K562 (cell line): ENCODE measurements at regions not wholly inside any gene's neighbourhood (a gene's known extent, or its start where the extent isn't known, plus 50 kb on each side); places are given as distances from the start of the nearest gene placed in this dataset.

Experiments used
- ATAC-seq: fragments of 200-7000 bp; cut with Tn5 transposase; 3 replicates; pipeline ENCODE4 v1.9.1; 2020; ENCODE audit warnings: moderate library complexity
- BruUV-seq: library from RNA; stranded (reverse); fragments of 400-500 nt; replicated peaks from 2 replicates; lab custom pipeline; 2021; lab: Mats Ljungman, UMichigan
- CTCF ChIA-PET: fragments of 300-600 bp; formaldehyde crosslinking; extraction: SDS; loops from one replicate; lab custom pipeline; 2021; ENCODE audit warnings: low intra/inter-chr PET ratio; lab: Yijun Ruan, JAX
- POLR2A ChIA-PET: fragments of 300-600, 350-650 bp; sonication (Branson Sonifier 250); formaldehyde crosslinking; extraction: SDS; loops from one replicate; lab custom pipeline; 2021; ENCODE audit warnings: antibody characterized with exemption, inconsistent platforms; lab: Yijun Ruan, JAX
- DNase-seq, 4 experiments: peaks; one replicate each; pipeline versions ENCODE4 v3.0.0 to v3.0.0-alpha.2; 2011 to 2018; ENCODE audit warnings: low spot score in 3 of 4, mixed read lengths in 3 of 4; ENCODE audit errors: extremely low read depth in 1 of 4
- FAIRE-seq: peaks from 2 replicates; lab custom pipeline; 2011; peaks lifted over from hg19 to GRCh38; lab: Jason Lieb, UNC
- H2AFZ ChIP-seq: 2 replicates; pipeline ENCODE4 v1.6.0; 2011; ENCODE audit warnings: low read depth, low read length, control low read depth, inconsistent platforms
- H3K27ac ChIP-seq: fragments of 200-600 bp; 3 replicates; pipeline ENCODE4 v1.8.0; 2011; ENCODE audit warnings: low read depth, mild to moderate bottlenecking, control low read depth, inconsistent platforms, low read length, moderate library complexity, mixed read lengths; ENCODE audit errors: extremely low read depth
- H3K27me3 ChIP-seq, 2 experiments: fragments of 300-600 bp in 1 of 2; 2 replicates in 1 of 2; 3 replicates in 1 of 2; pipeline versions ENCODE4 v1.6.0 to v1.8.0; 2011; ENCODE audit warnings: inconsistent platforms in 2 of 2, low read length in 2 of 2, mild to moderate bottlenecking in 1 of 2, mixed read lengths in 1 of 2, moderate library complexity in 1 of 2; ENCODE audit not compliant: control insufficient read depth in 2 of 2, insufficient read depth in 2 of 2
- H3K36me3 ChIP-seq: fragments of 300-600 bp; 3 replicates; pipeline ENCODE4 v1.8.0; 2011; ENCODE audit warnings: mild to moderate bottlenecking, low read length, inconsistent platforms; ENCODE audit not compliant: control insufficient read depth, insufficient read depth
- H3K4me1 ChIP-seq, 2 experiments: fragments of 200-600 bp in 1 of 2; replicated peaks in 1 of 2; 2 replicates in 1 of 2; 3 replicates in 1 of 2; pipeline versions ENCODE4 v1.5.1 to v1.8.0; 2011; ENCODE audit warnings: inconsistent platforms in 2 of 2, low read length in 2 of 2, mild to moderate bottlenecking in 1 of 2, mixed read lengths in 1 of 2, moderate library complexity in 1 of 2; ENCODE audit not compliant: control insufficient read depth in 2 of 2, insufficient read depth in 2 of 2
- H3K4me2 ChIP-seq: 2 replicates; pipeline ENCODE4 v1.6.1; 2011; ENCODE audit warnings: low read length, control low read depth, inconsistent platforms, mixed read lengths; ENCODE audit not compliant: insufficient read depth
- H3K4me3 ChIP-seq: fragments of 200-600 bp; sonication (generic), shearing (Covaris generic); 2 replicates; pipeline ENCODE4 v1.5.1; 2016; ENCODE audit warnings: control low read depth, inconsistent platforms
- H3K79me2 ChIP-seq: fragments of 200-600 bp; 3 replicates; pipeline ENCODE4 v1.8.0; 2011; ENCODE audit warnings: low read length, inconsistent platforms; ENCODE audit not compliant: control insufficient read depth, insufficient read depth
- H3K9ac ChIP-seq, 2 experiments: 2 replicates each; pipeline versions ENCODE4 v1.6.0 to v1.6.1; 2011; ENCODE audit warnings: low read depth in 2 of 2, low read length in 2 of 2, control low read depth in 1 of 2, inconsistent platforms in 1 of 2, mild to moderate bottlenecking in 1 of 2, mixed read lengths in 1 of 2; ENCODE audit not compliant: insufficient read depth in 1 of 2
- H3K9me1 ChIP-seq: one replicate; pipeline ENCODE4 v1.6.0; 2011; ENCODE audit warnings: inconsistent platforms, mild to moderate bottlenecking, low read length, moderate library complexity; ENCODE audit not compliant: control insufficient read depth, insufficient read depth
- H3K9me3 ChIP-seq: replicated peaks from 2 replicates; pipeline ENCODE4 v1.5.1; 2011; ENCODE audit warnings: low read depth, low read length, inconsistent platforms; ENCODE audit not compliant: control insufficient read depth, insufficient read depth
- H4K20me1 ChIP-seq: replicated peaks from 2 replicates; pipeline ENCODE4 v1.6.1; 2011; ENCODE audit warnings: low read length, inconsistent platforms, mixed read lengths; ENCODE audit not compliant: control insufficient read depth, insufficient read depth
- EHMT2 ChIP-seq: fragments of 450-650 bp; IDR thresholded peaks from 2 replicates; pipeline ENCODE4 v1.6.1; 2018; ENCODE audit warnings: antibody characterized with exemption
- EWSR1 ChIP-seq: fragments of 450-650 bp; IDR thresholded peaks from 2 replicates; pipeline ENCODE4 v1.6.1; 2018; ENCODE audit warnings: borderline replicate concordance, mild to moderate bottlenecking, low read depth, moderate library complexity; ENCODE audit not compliant: partially characterized antibody
- NFIX ChIP-seq: fragments of 250-450 bp; sonication (Bioruptor Pico); IDR thresholded peaks from 2 replicates; pipeline ENCODE4 v1.4.0; 2020; ENCODE audit warnings: low read depth, mild to moderate bottlenecking, moderate library complexity
- NFRKB ChIP-seq: fragments of 450-650 bp; IDR thresholded peaks from 2 replicates; pipeline ENCODE4 v1.6.1; 2016; ENCODE audit warnings: low read depth
- POLR2G ChIP-seq: fragments of 200-400 bp; formaldehyde crosslinking; IDR thresholded peaks from 2 replicates; pipeline ENCODE4 v1.6.1; 2017; ENCODE audit warnings: low read depth, mild to moderate bottlenecking, antibody characterized with exemption, low read length, moderate library complexity
- SETDB1 ChIP-seq: IDR thresholded peaks from one replicate; pipeline ENCODE4 v1.6.1; 2012; ENCODE audit warnings: low read length, control low read depth, inconsistent platforms
- SIN3B ChIP-seq: fragments of 450-650 bp; IDR thresholded peaks from 2 replicates; pipeline ENCODE4 v1.6.1; 2017; ENCODE audit warnings: low read depth, mild to moderate bottlenecking, moderate library complexity
- U2AF1 ChIP-seq: fragments of 200-400 bp; formaldehyde crosslinking; optimal IDR thresholded peaks from 2 replicates; pipeline ENCODE3; 2017; ENCODE audit warnings: mild to moderate bottlenecking, low read depth, low read length, moderate library complexity
- ZBED1 ChIP-seq: IDR thresholded peaks from 2 replicates; pipeline ENCODE4 v1.6.1; 2014
- ZNF584 ChIP-seq: fragments of 200-800 bp; sonication (Bioruptor generic); IDR thresholded peaks from 2 replicates; pipeline ENCODE4 v1.6.1; 2016; ENCODE audit warnings: low read depth, mild to moderate bottlenecking, missing genetic modification characterization, missing compliant biosample characterization
- WGBS: fragments of 100-300 bp; shearing (Covaris generic); methylation state at CpG from one replicate; pipeline ENCODE4 v1.1.6; 2016; ENCODE audit warnings: low coverage, mixed read lengths; ENCODE audit not compliant: insufficient coverage; ENCODE audit errors: missing lambda C conversion rate; 5-methylcytosine and 5-hydroxymethylcytosine counted together
- in situ Hi-C: fragments of 300-500 bp; cut with MboI; formaldehyde crosslinking; loops from 4 replicates; pipeline ENCODE4 v1.15.0; 2018; ENCODE audit warnings: inconsistent platforms, mixed read lengths
- intact Hi-C: fragments of 100-400 bp; cut with micrococcal nuclease; formaldehyde crosslinking; loops from 2 replicates; pipeline ENCODE4 v1.14.2; 2022
- TF ChIP-seq, protein P1 (sequence below): fragments of 450-650 bp; IDR thresholded peaks from 2 replicates; pipeline ENCODE4 v1.7.0; 2016; ENCODE audit warnings: borderline replicate concordance
- TF ChIP-seq, protein P2 (sequence below): fragments of 450-650 bp; formaldehyde crosslinking; IDR thresholded peaks from 2 replicates; pipeline ENCODE4 v1.4.0; 2020; ENCODE audit warnings: mild to moderate bottlenecking, moderate library complexity
- TF ChIP-seq, protein P3 (sequence below), 2 experiments: fragments of 450-650 bp in 1 of 2; sonication (generic) in 1 of 2; formaldehyde crosslinking; conservative IDR thresholded peaks; 2 replicates each; pipeline versions ENCODE4 v1.4.0 to v1.8.1; 2020 to 2022; ENCODE audit warnings: mild to moderate bottlenecking in 1 of 2, missing genetic modification reagents in 1 of 2
- TF ChIP-seq, protein P4 (sequence below): fragments of 450-650 bp; IDR thresholded peaks from 2 replicates; pipeline ENCODE4 v1.6.1; 2017; ENCODE audit warnings: mild to moderate bottlenecking, moderate library complexity
- TF ChIP-seq, protein P5 (sequence below), 2 experiments: fragments of 450-650 bp in 1 of 2; IDR thresholded peaks; 2 replicates each; pipeline ENCODE4 v1.6.1; 2011 to 2017; ENCODE audit warnings: low read depth in 2 of 2, antibody characterized with exemption in 1 of 2, borderline replicate concordance in 1 of 2, low read length in 1 of 2, mild to moderate bottlenecking in 1 of 2, mixed read lengths in 1 of 2; ENCODE audit not compliant: control insufficient read depth in 1 of 2

DNA sequence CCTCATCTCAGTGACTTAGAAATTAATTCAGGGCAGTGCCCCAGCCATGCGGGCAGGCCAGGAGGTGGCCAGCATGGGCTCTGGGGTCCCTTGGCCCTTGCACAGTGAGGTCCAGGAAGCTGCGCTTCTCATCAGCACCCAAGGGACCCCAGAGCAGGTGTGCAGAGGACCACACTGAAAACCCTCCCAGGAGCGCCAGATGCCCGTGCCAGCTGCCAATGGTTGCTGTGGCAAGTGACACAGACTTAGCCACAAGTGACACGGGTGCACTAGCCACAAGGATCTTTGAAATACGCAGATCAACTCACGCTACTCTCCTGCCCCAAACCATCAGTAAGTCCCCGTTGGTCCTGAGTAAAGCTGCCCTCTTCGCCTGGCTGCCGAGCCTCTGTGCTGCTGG is 88.1 kb downstream of the ERMARD start:
- FAIRE-seq = no peak
- in situ Hi-C loops = loop anchor here (10.0 kb wide), 1 partner anchor 675 kb away; no protein-coding TSS in a partner anchor
- H3K36me3 ChIP-seq = no peaks in the 10 kb centered on the region
- H3K4me2 ChIP-seq = no peak overlapping the region
- POLR2A ChIA-PET = interaction anchor here (0.6 kb wide), 1 partner anchor 58 kb away, joined by 4 read pairs; no protein-coding TSS in a partner anchor
- no TSS peak for BruUV-seq
- no peak overlapping the region for H3K4me3 ChIP-seq
- no peak for ATAC-seq
- no peak overlapping the region for H3K9ac ChIP-seq
- 25% methylated on average over 10 of the region's 10 CpGs for WGBS
- no peaks in the 10 kb centered on the region for H4K20me1 ChIP-seq
- H3K27me3 ChIP-seq = peaks cover 25 to 51% of the 10 kb centered on the region in 2 experiments
- DNase-seq = no peak
- H3K4me1 ChIP-seq = peaks cover 0 to 13% of the 10 kb centered on the region in 2 experiments; a peak in 1 of 5 replicates
- H3K27ac ChIP-seq = no peak overlapping the region
- no peak overlapping the region for H2AFZ ChIP-seq
- intact Hi-C loops = no loop called here
- CTCF ChIA-PET = no interaction called here
- no peaks in the 10 kb centered on the region for H3K9me3 ChIP-seq
- no peaks in the 10 kb centered on the region for H3K9me1 ChIP-seq
- no peaks in the 10 kb centered on the region for H3K79me2 ChIP-seq
- TF ChIP-seq ZBED1 = no peak
- TF ChIP-seq NFRKB = no peak
- TF ChIP-seq EHMT2 = no peak
- TF ChIP-seq, protein P1, sequence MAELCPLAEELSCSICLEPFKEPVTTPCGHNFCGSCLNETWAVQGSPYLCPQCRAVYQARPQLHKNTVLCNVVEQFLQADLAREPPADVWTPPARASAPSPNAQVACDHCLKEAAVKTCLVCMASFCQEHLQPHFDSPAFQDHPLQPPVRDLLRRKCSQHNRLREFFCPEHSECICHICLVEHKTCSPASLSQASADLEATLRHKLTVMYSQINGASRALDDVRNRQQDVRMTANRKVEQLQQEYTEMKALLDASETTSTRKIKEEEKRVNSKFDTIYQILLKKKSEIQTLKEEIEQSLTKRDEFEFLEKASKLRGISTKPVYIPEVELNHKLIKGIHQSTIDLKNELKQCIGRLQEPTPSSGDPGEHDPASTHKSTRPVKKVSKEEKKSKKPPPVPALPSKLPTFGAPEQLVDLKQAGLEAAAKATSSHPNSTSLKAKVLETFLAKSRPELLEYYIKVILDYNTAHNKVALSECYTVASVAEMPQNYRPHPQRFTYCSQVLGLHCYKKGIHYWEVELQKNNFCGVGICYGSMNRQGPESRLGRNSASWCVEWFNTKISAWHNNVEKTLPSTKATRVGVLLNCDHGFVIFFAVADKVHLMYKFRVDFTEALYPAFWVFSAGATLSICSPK = no peak
- TF ChIP-seq POLR2G = no peak
- TF ChIP-seq SIN3B = no peak
- TF ChIP-seq EWSR1 = no peak
- no peak for TF ChIP-seq U2AF1
- TF ChIP-seq, protein P2, sequence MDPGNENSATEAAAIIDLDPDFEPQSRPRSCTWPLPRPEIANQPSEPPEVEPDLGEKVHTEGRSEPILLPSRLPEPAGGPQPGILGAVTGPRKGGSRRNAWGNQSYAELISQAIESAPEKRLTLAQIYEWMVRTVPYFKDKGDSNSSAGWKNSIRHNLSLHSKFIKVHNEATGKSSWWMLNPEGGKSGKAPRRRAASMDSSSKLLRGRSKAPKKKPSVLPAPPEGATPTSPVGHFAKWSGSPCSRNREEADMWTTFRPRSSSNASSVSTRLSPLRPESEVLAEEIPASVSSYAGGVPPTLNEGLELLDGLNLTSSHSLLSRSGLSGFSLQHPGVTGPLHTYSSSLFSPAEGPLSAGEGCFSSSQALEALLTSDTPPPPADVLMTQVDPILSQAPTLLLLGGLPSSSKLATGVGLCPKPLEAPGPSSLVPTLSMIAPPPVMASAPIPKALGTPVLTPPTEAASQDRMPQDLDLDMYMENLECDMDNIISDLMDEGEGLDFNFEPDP (CRISPR knock-in tag) = no peak
- no peak for TF ChIP-seq ZNF584
- TF ChIP-seq SETDB1 = no peak
- TF ChIP-seq, protein P3, sequence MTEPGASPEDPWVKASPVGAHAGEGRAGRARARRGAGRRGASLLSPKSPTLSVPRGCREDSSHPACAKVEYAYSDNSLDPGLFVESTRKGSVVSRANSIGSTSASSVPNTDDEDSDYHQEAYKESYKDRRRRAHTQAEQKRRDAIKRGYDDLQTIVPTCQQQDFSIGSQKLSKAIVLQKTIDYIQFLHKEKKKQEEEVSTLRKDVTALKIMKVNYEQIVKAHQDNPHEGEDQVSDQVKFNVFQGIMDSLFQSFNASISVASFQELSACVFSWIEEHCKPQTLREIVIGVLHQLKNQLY (CRISPR knock-in tag; conservative IDR thresholded peaks at IDR 0.05) = no peak
- TF ChIP-seq, protein P4, sequence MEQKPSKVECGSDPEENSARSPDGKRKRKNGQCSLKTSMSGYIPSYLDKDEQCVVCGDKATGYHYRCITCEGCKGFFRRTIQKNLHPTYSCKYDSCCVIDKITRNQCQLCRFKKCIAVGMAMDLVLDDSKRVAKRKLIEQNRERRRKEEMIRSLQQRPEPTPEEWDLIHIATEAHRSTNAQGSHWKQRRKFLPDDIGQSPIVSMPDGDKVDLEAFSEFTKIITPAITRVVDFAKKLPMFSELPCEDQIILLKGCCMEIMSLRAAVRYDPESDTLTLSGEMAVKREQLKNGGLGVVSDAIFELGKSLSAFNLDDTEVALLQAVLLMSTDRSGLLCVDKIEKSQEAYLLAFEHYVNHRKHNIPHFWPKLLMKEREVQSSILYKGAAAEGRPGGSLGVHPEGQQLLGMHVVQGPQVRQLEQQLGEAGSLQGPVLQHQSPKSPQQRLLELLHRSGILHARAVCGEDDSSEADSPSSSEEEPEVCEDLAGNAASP = no peak
- no peak for TF ChIP-seq NFIX (CRISPR knock-in tag)
- TF ChIP-seq, protein P5, sequence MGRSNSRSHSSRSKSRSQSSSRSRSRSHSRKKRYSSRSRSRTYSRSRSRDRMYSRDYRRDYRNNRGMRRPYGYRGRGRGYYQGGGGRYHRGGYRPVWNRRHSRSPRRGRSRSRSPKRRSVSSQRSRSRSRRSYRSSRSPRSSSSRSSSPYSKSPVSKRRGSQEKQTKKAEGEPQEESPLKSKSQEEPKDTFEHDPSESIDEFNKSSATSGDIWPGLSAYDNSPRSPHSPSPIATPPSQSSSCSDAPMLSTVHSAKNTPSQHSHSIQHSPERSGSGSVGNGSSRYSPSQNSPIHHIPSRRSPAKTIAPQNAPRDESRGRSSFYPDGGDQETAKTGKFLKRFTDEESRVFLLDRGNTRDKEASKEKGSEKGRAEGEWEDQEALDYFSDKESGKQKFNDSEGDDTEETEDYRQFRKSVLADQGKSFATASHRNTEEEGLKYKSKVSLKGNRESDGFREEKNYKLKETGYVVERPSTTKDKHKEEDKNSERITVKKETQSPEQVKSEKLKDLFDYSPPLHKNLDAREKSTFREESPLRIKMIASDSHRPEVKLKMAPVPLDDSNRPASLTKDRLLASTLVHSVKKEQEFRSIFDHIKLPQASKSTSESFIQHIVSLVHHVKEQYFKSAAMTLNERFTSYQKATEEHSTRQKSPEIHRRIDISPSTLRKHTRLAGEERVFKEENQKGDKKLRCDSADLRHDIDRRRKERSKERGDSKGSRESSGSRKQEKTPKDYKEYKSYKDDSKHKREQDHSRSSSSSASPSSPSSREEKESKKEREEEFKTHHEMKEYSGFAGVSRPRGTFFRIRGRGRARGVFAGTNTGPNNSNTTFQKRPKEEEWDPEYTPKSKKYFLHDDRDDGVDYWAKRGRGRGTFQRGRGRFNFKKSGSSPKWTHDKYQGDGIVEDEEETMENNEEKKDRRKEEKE (IDR thresholded peaks at IDR 0.05; ENCODE audit: borderline replicate concordance in 1 of 2, control insufficient read depth in 1 of 2, low read depth in 2 of 2, low read length in 1 of 2) = no peak
